T-helper 2 cell (primary cell): ENCODE measurements at regions not wholly inside any gene's neighbourhood (a gene's known extent, or its start where the extent isn't known, plus 50 kb on each side); places are given as distances from the start of the nearest gene placed in this dataset.
"Not testable (repeated sequence)": the region's sequence is repeated elsewhere in the genome, so short reads cannot be mapped to it uniquely, and the experiment has no call there.

Experiments
- DNase-seq, 5 experiments: peaks; one replicate each; pipeline versions ENCODE4 v3.0.0 to v3.0.0-alpha.2; 2012 to 2022

GRCh38 chr6:21334651-21335050 lies 258.9 kb upstream of the SOX4 start:
- DNase-seq: no peak

DNA sequence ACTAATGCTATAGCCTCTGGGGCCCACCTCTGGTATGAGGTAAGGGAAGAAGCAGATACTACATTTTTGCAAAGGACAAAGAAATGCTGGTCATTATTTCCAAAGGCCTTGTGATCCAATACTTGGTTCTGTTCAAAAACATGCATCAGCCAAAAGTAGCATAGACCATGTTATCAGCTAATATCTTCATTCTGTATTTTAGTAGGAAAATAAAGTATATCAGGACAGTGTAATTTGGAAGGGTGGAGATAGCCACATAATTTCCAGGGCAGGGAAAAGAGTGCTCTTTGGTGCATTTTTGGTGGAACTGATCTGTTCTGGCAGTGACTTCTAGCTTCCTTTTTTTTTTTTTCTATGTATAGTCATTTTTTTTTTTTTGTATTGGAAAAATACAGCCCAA lies 258.0 kb upstream of the SOX4 start:
- DNase-seq: no peak

- DNase-seq: no peak
Measured at GRCh38 chr6:21337263-21337662, 256.3 kb upstream of the SOX4 start.

- no peak for DNase-seq
Measured at GRCh38 chr6:21340573-21340972, 253.0 kb upstream of the SOX4 start.

- no peak for DNase-seq
Measured at GRCh38 chr6:21341910-21342309, 251.6 kb upstream of the SOX4 start.

- no peak for DNase-seq
Measured at GRCh38 chr6:21342501-21342900, 251.1 kb upstream of the SOX4 start.

DNA sequence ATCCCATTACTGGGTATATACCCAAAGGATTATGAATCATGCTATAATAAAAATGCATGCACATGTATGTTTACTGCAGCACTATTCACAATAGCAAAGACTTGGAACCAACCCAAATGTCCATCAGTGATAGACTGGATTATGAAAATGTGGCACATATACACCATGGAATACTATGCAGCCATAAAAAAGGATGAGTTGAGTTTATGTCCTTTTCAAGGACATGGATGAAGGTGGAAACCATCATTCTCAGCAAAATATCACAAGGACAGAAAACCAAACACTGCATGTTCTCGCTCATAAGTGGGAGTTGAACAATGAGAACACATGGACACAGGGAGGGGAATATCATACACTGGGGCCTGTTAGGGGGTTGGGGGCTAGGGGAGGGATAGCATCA lies 247.8 kb upstream of the SOX4 start:
- DNase-seq: not testable (repeated sequence)

GRCh38 chr6:21348146-21348503 lies 245.4 kb upstream of the SOX4 start:
- no peak for DNase-seq

- no peak for DNase-seq
Measured at GRCh38 chr6:21348504-21349195, 244.9 kb upstream of the SOX4 start.

- no peak for DNase-seq
Measured at GRCh38 chr6:21349834-21350233, 243.7 kb upstream of the SOX4 start.

GRCh38 chr6:21350926-21351325 lies 242.6 kb upstream of the SOX4 start:
- DNase-seq: no peak

GRCh38 chr6:21352131-21352530 lies 241.4 kb upstream of the SOX4 start:
- no peak for DNase-seq

DNA sequence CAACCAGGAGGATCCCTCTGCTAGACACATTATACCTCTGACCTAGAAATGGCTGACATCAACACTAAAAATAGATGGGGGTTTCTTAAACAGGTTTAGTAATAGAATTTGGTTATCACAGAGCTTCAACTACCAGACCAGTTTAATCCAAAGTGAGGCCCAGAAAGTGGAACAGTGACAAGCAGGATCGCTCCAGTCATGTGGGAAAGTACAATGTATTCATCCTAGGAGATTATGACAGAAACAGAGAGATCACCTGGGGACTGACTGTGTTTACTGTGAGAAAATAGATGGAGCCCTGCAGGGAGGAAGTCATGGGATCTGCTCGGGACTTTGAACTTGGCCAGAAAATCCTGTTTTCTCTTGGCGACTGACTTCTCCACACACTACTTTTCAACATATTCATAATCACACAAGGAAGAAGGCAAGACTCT lies 238.7 kb upstream of the SOX4 start:
- DNase-seq: no peak

- no peak for DNase-seq
Measured at GRCh38 chr6:21355638-21356037, 237.9 kb upstream of the SOX4 start.

GRCh38 chr6:21357262-21357661 lies 236.3 kb upstream of the SOX4 start:
- no peak for DNase-seq

- DNase-seq: no peak
Measured at GRCh38 chr6:21359926-21360325, 233.6 kb upstream of the SOX4 start.

DNA sequence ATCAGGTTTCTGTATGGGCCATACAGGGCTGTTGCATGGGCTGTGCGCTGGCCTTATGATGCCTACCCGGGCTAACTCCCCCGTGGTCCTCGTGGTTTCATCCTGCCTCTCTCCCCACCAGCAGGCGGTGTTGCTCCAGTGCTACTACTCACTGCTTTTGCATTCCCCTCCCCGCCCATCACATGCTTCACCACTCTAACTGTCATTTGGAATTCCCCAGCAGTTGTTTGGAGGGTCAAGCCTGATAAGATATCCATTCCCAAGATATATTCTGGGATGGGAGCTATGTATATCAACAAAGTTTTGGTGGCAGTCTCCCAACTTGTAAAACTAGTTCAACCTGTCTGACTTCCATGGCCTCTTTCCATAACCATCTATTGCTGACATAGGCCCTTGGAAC lies 233.2 kb upstream of the SOX4 start:
- no peak for DNase-seq

GRCh38 chr6:21367148-21367547 lies 226.4 kb upstream of the SOX4 start:
- no peak for DNase-seq

- no peak for DNase-seq
Measured at GRCh38 chr6:21367649-21368154, 225.8 kb upstream of the SOX4 start.

- no peak for DNase-seq
Measured at GRCh38 chr6:21371061-21371460, 222.5 kb upstream of the SOX4 start.

- DNase-seq: no peak
Measured at GRCh38 chr6:21371676-21372171, 221.8 kb upstream of the SOX4 start.

DNA sequence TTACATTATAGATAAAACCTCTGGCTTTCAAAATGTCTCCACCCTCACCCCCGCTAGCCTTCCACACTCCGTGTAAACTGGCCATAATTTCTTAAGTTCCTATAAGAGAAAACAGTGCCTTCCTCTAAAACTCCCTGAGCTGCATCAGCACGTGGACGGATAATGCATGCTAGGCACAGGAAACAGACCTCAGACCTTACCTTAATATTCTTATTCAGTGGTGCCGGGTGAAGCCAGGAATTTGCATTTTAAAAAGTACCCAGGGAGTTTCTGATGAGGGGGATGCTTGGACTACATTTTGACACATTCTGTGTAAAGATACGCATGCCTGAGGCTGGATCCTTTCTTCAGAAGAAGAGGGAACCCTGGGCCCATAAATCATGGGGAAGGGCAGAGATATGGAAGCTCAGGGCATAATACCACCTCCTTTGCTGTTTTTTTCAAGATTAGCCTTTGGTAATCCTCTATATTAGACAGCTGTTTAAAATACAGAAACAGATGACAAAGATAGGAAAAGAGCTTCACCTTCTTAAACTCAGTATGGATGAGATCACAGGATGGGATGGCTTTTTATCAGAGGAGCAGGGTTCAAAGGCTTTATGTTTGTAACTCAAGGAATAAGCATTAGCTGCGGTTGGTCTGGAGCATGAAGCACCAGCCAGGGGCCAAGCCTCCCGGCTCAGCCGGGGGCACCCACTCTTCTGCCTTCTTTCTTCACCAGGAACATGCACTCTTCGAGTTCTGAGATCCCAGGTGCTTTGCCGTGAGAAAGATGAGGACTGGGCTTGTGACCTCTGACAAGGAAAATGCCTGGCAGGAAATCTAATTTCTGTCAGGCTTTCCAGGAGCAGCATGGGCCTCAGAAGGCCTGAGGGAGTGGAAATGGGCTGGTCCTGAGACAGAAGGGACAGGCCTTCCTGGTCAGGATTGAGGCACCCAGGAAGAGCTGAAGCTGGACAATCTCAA lies 218.1 kb upstream of the SOX4 start:
- DNase-seq: no peak

DNA sequence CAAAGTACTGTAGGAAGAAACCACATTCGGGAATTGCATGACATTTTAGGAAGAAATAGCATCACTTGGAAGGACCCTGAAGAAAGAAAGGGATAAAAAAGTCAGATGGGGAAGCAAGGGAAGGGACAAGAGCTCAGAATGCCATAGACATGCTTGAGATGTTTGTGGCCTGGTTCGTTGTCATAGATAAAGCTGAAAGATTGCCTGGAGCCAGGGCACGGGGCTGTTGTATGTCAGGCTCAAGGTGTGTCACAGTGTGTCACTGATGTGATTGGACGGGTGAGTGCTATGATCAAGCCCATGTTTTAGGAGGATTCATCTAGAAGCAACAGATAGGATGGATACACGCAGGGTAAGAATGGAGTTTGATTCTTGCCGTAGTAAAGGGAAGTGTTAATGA lies 216.2 kb upstream of the SOX4 start:
- DNase-seq: no peak
